GM12878 (cell line): ENCODE measurements at regions not wholly inside any gene's neighbourhood (a gene's known extent, or its start where the extent isn't known, plus 50 kb on each side); places are given as distances from the start of the nearest gene placed in this dataset.
A peak's percentile ranks its signal among the peaks of the same experiment; 100 is the strongest.

Source experiments
- ATAC-seq: fragments of 200-7000 bp; cut with Tn5 transposase; 3 replicates; pipeline ENCODE4 v1.9.1; 2020; ENCODE audit warnings: mild to moderate bottlenecking, moderate library complexity
- BruUV-seq: library from RNA; stranded (reverse); fragments of 400-500 nt; replicated peaks from 2 replicates; lab custom pipeline; 2021; lab: Mats Ljungman, UMichigan
- CTCF ChIA-PET: fragments of 300-600 bp; sonication (Branson Sonifier 250); formaldehyde crosslinking; extraction: SDS; loops from one replicate; lab custom pipeline; 2021; ENCODE audit warnings: inconsistent platforms; lab: Yijun Ruan, JAX
- POLR2A ChIA-PET: fragments of 350-600 bp; formaldehyde crosslinking; extraction: SDS; loops from one replicate; lab custom pipeline; 2021; ENCODE audit warnings: inconsistent platforms; lab: Charles Lee
- RAD21 ChIA-PET: fragments of 300-600 bp; sonication (Branson Sonifier 250); formaldehyde crosslinking; loops from one replicate; lab custom pipeline; 2023; ENCODE audit warnings: antibody characterized with exemption; ENCODE audit not compliant: unreplicated experiment; lab: Charles Lee
- SMC1A ChIA-PET: fragments of 300-600 bp; sonication (Branson Sonifier 250); formaldehyde crosslinking; loops from one replicate; lab custom pipeline; 2023; ENCODE audit not compliant: unreplicated experiment, uncharacterized antibody; lab: Charles Lee
- DNase-seq: peaks from one replicate; pipeline ENCODE4 v3.0.0-alpha.2; 2011; ENCODE audit warnings: low read depth, low spot score
- FAIRE-seq: peaks from 3 replicates; lab custom pipeline; 2011; peaks lifted over from hg19 to GRCh38; lab: Jason Lieb, UNC
- H2AFZ ChIP-seq: 2 replicates; pipeline ENCODE4 v1.6.0; 2011; ENCODE audit warnings: low read depth, low read length, control low read depth; ENCODE audit not compliant: control insufficient read depth
- H3K27ac ChIP-seq: 2 replicates; pipeline ENCODE4 v1.5.1; 2011; ENCODE audit warnings: control low read depth; ENCODE audit not compliant: control insufficient read depth, insufficient read depth
- H3K27me3 ChIP-seq, 2 experiments: replicated peaks in 1 of 2; 2 replicates each; pipeline versions ENCODE4 v1.6.0 to v1.6.1; 2011; ENCODE audit warnings: low read length in 1 of 2; ENCODE audit not compliant: control insufficient read depth in 2 of 2, insufficient read depth in 2 of 2
- H3K36me3 ChIP-seq, 2 experiments: 2 replicates each; pipeline ENCODE4 v1.5.1; 2011; ENCODE audit warnings: low read length in 1 of 2; ENCODE audit not compliant: control insufficient read depth in 2 of 2, insufficient read depth in 2 of 2
- H3K4me1 ChIP-seq: 2 replicates; pipeline ENCODE4 v1.6.1; 2011; ENCODE audit warnings: mild to moderate bottlenecking, low read length, moderate library complexity, mixed read lengths; ENCODE audit not compliant: control insufficient read depth, insufficient read depth
- H3K4me2 ChIP-seq: 2 replicates; pipeline ENCODE4 v1.6.0; 2011; ENCODE audit warnings: control low read depth; ENCODE audit not compliant: control insufficient read depth, insufficient read depth
- H3K4me3 ChIP-seq: fragments of 200-600 bp; sonication (generic); 2 replicates; pipeline ENCODE4 v1.5.1; 2016
- H3K79me2 ChIP-seq: 2 replicates; pipeline ENCODE4 v1.6.0; 2011; ENCODE audit warnings: low read length; ENCODE audit not compliant: control insufficient read depth, insufficient read depth
- H3K9ac ChIP-seq: 2 replicates; pipeline ENCODE4 v1.8.0; 2011; ENCODE audit warnings: low read length, control low read depth, mixed read lengths; ENCODE audit not compliant: control insufficient read depth, insufficient read depth
- H3K9me3 ChIP-seq: replicated peaks from 3 replicates; pipeline ENCODE4 v1.5.1; 2011; ENCODE audit warnings: mild to moderate bottlenecking, low read length; ENCODE audit not compliant: control insufficient read depth, insufficient read depth
- H4K20me1 ChIP-seq: 2 replicates; pipeline ENCODE4 v1.6.0; 2011; ENCODE audit not compliant: control insufficient read depth, insufficient read depth
- CTCF ChIP-seq, 3 experiments: IDR thresholded peaks in 2 of 3; conservative IDR thresholded peaks in 1 of 3; 2 replicates each; pipeline ENCODE4 v1.5.1; 2011; ENCODE audit warnings: low read depth in 3 of 3, low read length in 3 of 3, mild to moderate bottlenecking in 3 of 3, control low read depth in 2 of 3, moderate library complexity in 2 of 3, inconsistent platforms in 1 of 3, mixed read lengths in 1 of 3; ENCODE audit not compliant: control insufficient read depth in 2 of 3, insufficient read depth in 1 of 3; ENCODE audit errors: extremely low read depth in 1 of 3
- NFIC ChIP-seq: IDR thresholded peaks from 2 replicates; pipeline ENCODE4 v1.6.1; 2012; ENCODE audit warnings: low read depth, mild to moderate bottlenecking, inconsistent platforms, low read length, moderate library complexity
- POU2F2 ChIP-seq: IDR thresholded peaks from 3 replicates; pipeline ENCODE4 v1.6.1; 2011; ENCODE audit warnings: low read depth, mild to moderate bottlenecking, low read length, borderline replicate concordance
- USF2 ChIP-seq: IDR thresholded peaks from 2 replicates; pipeline ENCODE4 v1.6.1; 2011; ENCODE audit warnings: low read depth, low read length, improper control_type of control experiment, borderline replicate concordance
- WGBS: methylation state at CpG from one replicate; pipeline ENCODE4 v1.1.6; 2016; ENCODE audit warnings: low lambda C conversion rate; ENCODE audit not compliant: insufficient replicate concordance, insufficient coverage; ENCODE audit errors: missing lambda C conversion rate; 5-methylcytosine and 5-hydroxymethylcytosine counted together
- in situ Hi-C: fragments of 300-500 bp; cut with MboI; formaldehyde crosslinking; loops from 9 replicates; pipeline ENCODE4 v1.14.3; 2018; ENCODE audit warnings: mixed read lengths
- intact Hi-C: fragments of 100-400 bp; cut with micrococcal nuclease; formaldehyde crosslinking; loops from one replicate; pipeline ENCODE4 v1.14.2; 2022; ENCODE audit not compliant: unreplicated experiment

GRCh38 chr21:15999741-16000140 lies 270.0 kb downstream of the USP25 start:
- Histone ChIP-seq H4K20me1 (no peaks in the 10 kb centered on the region), H3K36me3 (no peaks in the 10 kb centered on the region), H3K4me2 (no peak overlapping the region), H3K4me1 (no peaks in the 10 kb centered on the region), H3K9ac (no peak overlapping the region), H2AFZ (no peak overlapping the region), H3K4me3 (no peak overlapping the region), H3K79me2 (no peaks in the 10 kb centered on the region), H3K9me3 (no peaks in the 10 kb centered on the region), H3K27me3 (no peaks in the 10 kb centered on the region), H3K27ac (no peak overlapping the region)
- intact Hi-C loops, result no loop called here
- 33% methylated on average over 4 of the region's 4 CpGs for WGBS
- FAIRE-seq (no peak), DNase-seq (no peak), ATAC-seq (no peak)
- ChIA-PET RAD21 (no interaction called here), CTCF (no interaction called here), SMC1A (no interaction called here), POLR2A (no interaction called here)
- TF ChIP-seq USF2 (no peak), NFIC (no peak)
- in situ Hi-C loops, result loop anchor here (10.0 kb wide), 1 partner anchor 65 kb away; no protein-coding TSS in a partner anchor
- no TSS peak for BruUV-seq

- CTCF ChIA-PET, result no interaction called here
- BruUV-seq, result no TSS peak
- TF ChIP-seq POU2F2, result no peak
- peak in 1 of 3 experiments; percentile 4; a peak in 1 of 6 replicates for TF ChIP-seq CTCF (IDR thresholded peaks at IDR 0.05 in 2 of 3, conservative IDR thresholded peaks at IDR 0.05 in 1 of 3; ENCODE audit: control insufficient read depth in 2 of 3, extremely low read depth in 1 of 3, insufficient read depth in 1 of 3, low read depth in 3 of 3, low read length in 3 of 3)
- Histone ChIP-seq H2AFZ (no peak overlapping the region), H3K27me3 (no peaks in the 10 kb centered on the region), H4K20me1 (no peaks in the 10 kb centered on the region), H3K9me3 (no peaks in the 10 kb centered on the region), H3K36me3 (no peaks in the 10 kb centered on the region), H3K79me2 (no peaks in the 10 kb centered on the region), H3K4me3 (no peak overlapping the region), H3K4me2 (no peak overlapping the region), H3K27ac (no peak overlapping the region), H3K9ac (no peak overlapping the region), H3K4me1 (no peaks in the 10 kb centered on the region)
- ATAC-seq (no peak), DNase-seq (no peak), FAIRE-seq (no peak)
- RAD21 ChIA-PET, result no interaction called here
- in situ Hi-C loops (loop anchor here (10.0 kb wide), 1 partner anchor 62 kb away; no protein-coding TSS in a partner anchor), intact Hi-C loops (no loop called here)
- POLR2A ChIA-PET, result no interaction called here
- SMC1A ChIA-PET, result no interaction called here
These were observed 273.2 kb downstream of the USP25 start for GRCh38 chr21:16002874-16003466.
